Liver (tissue), 8 donors: ENCODE measurements at regions not wholly inside any gene's neighbourhood (a gene's known extent, or its start where the extent isn't known, plus 50 kb on each side); places are given as distances from the start of the nearest gene placed in this dataset.

Source experiments
- DNase-seq: peaks from one replicate; pipeline ENCODE4 v3.0.0-alpha.2; 2017; ENCODE audit warnings: low spot score
- H3K27ac ChIP-seq, 2 donors: one replicate each; pipeline ENCODE4 v1.7.0; 2013; ENCODE audit warnings: inconsistent platforms in 2 of 2, low read length in 2 of 2, control low read depth in 1 of 2, low read depth in 1 of 2, mild to moderate bottlenecking in 1 of 2
- H3K27me3 ChIP-seq, 4 donors: one replicate each; pipeline versions ENCODE4 v1.6.1 to v1.7.0; 2013; ENCODE audit warnings: low read length in 3 of 4, inconsistent platforms in 1 of 4, mild to moderate bottlenecking in 1 of 4, moderate library complexity in 1 of 4; ENCODE audit not compliant: control insufficient read depth in 4 of 4, insufficient read depth in 4 of 4
- H3K36me3 ChIP-seq, 4 donors: one replicate each; pipeline versions ENCODE4 v1.6.1 to v1.7.0; 2013; ENCODE audit warnings: low read length in 3 of 4, mild to moderate bottlenecking in 3 of 4, low read depth in 1 of 4, moderate library complexity in 1 of 4; ENCODE audit not compliant: control insufficient read depth in 4 of 4, insufficient read depth in 3 of 4
- H3K4me1 ChIP-seq, 4 donors: one replicate each; pipeline versions ENCODE4 v1.6.1 to v1.7.0; 2013; ENCODE audit warnings: low read length in 3 of 4, mild to moderate bottlenecking in 3 of 4, moderate library complexity in 1 of 4; ENCODE audit not compliant: control insufficient read depth in 4 of 4, insufficient read depth in 4 of 4
- H3K4me3 ChIP-seq, 3 donors: one replicate each; pipeline versions ENCODE4 v1.6.1 to v1.7.0; 2013; ENCODE audit warnings: low read length in 3 of 3, control low read depth in 1 of 3, low read depth in 1 of 3, mild to moderate bottlenecking in 1 of 3
- H3K9ac ChIP-seq, 2 donors: one replicate each; pipeline ENCODE4 v1.7.0; 2013; ENCODE audit warnings: low read length in 2 of 2, mild to moderate bottlenecking in 2 of 2, moderate library complexity in 2 of 2, control low read depth in 1 of 2, low read depth in 1 of 2
- H3K9me3 ChIP-seq, 4 donors: one replicate each; pipeline versions ENCODE4 v1.6.1 to v1.7.0; 2013; ENCODE audit warnings: low read length in 3 of 4; ENCODE audit not compliant: control insufficient read depth in 4 of 4
- ATF3 ChIP-seq: IDR thresholded peaks from 2 replicates; pipeline ENCODE4 v1.6.1; 2016; ENCODE audit warnings: antibody characterized with exemption
- EGR1 ChIP-seq, 2 donors: IDR thresholded peaks; 2 replicates each; pipeline ENCODE4 v1.6.1; 2016 to 2018; ENCODE audit warnings: antibody characterized with exemption in 2 of 2, low read depth in 2 of 2
- FOXA1 ChIP-seq: IDR thresholded peaks from 2 replicates; pipeline ENCODE4 v1.6.1; 2016; ENCODE audit warnings: antibody characterized with exemption
- FOXA2 ChIP-seq: IDR thresholded peaks from 2 replicates; pipeline ENCODE4 v1.6.1; 2016; ENCODE audit warnings: antibody characterized with exemption
- GABPA ChIP-seq, 2 donors: IDR thresholded peaks in 1 of 2; conservative IDR thresholded peaks in 1 of 2; 2 replicates each; pipeline ENCODE4 v1.6.1; 2016; ENCODE audit warnings: antibody characterized with exemption in 2 of 2, mild to moderate bottlenecking in 1 of 2, moderate library complexity in 1 of 2
- HNF4A ChIP-seq, 2 donors: conservative IDR thresholded peaks; 2 replicates each; pipeline ENCODE4 v1.6.1; 2016; ENCODE audit warnings: antibody characterized with exemption in 2 of 2, mild to moderate bottlenecking in 2 of 2
- HNF4G ChIP-seq: IDR thresholded peaks from 2 replicates; pipeline ENCODE4 v1.6.1; 2016; ENCODE audit warnings: antibody characterized with exemption
- JUND ChIP-seq, 2 donors: IDR thresholded peaks; 2 replicates each; pipeline ENCODE4 v1.6.1; 2016; ENCODE audit warnings: antibody characterized with exemption in 2 of 2
- MAX ChIP-seq: IDR thresholded peaks from 2 replicates; pipeline ENCODE4 v1.6.1; 2016; ENCODE audit warnings: antibody characterized with exemption
- NR2F2 ChIP-seq: IDR thresholded peaks from 2 replicates; pipeline ENCODE4 v1.6.1; 2016; ENCODE audit warnings: antibody characterized with exemption
- RAD21 ChIP-seq, 2 donors: IDR thresholded peaks; 2 replicates each; pipeline ENCODE4 v1.6.1; 2016; ENCODE audit warnings: antibody characterized with exemption in 2 of 2, mild to moderate bottlenecking in 2 of 2
- REST ChIP-seq: IDR thresholded peaks from 2 replicates; pipeline ENCODE4 v1.6.1; 2016; ENCODE audit warnings: antibody characterized with exemption, mild to moderate bottlenecking
- RXRA ChIP-seq, 2 donors: IDR thresholded peaks; 2 replicates each; pipeline ENCODE4 v1.6.1; 2017 to 2018; ENCODE audit warnings: antibody characterized with exemption in 2 of 2, mild to moderate bottlenecking in 1 of 2
- SP1 ChIP-seq: IDR thresholded peaks from 2 replicates; pipeline ENCODE4 v1.6.1; 2018; ENCODE audit warnings: antibody characterized with exemption, mild to moderate bottlenecking
- TAF1 ChIP-seq: conservative IDR thresholded peaks from 2 replicates; pipeline ENCODE4 v1.6.1; 2016; ENCODE audit warnings: antibody characterized with exemption, mild to moderate bottlenecking
- YY1 ChIP-seq: IDR thresholded peaks from 2 replicates; pipeline ENCODE4 v1.6.1; 2016; ENCODE audit warnings: antibody characterized with exemption, mild to moderate bottlenecking
- ZBTB33 ChIP-seq: IDR thresholded peaks from 2 replicates; pipeline ENCODE4 v1.6.1; 2016; ENCODE audit warnings: antibody characterized with exemption
- WGBS: extraction: QIAGEN DNeasy Blood & Tissue Kit; methylation state at CpG from one replicate; pipeline ENCODE4 v1.1.7; 2013; 5-methylcytosine and 5-hydroxymethylcytosine counted together
- TF ChIP-seq, protein P1 (sequence below): fragments of 150-350 bp; IDR thresholded peaks from 2 replicates; pipeline ENCODE4 v1.5.1; 2017; ENCODE audit warnings: improper control_type of control experiment, low read depth, low read length; ENCODE audit not compliant: missing input control
- donor health status: healthy.
- donor health status: healthy.
- donor health status: healthy.
- donor health status: healthy.
- donor health status: healthy.

DNA sequence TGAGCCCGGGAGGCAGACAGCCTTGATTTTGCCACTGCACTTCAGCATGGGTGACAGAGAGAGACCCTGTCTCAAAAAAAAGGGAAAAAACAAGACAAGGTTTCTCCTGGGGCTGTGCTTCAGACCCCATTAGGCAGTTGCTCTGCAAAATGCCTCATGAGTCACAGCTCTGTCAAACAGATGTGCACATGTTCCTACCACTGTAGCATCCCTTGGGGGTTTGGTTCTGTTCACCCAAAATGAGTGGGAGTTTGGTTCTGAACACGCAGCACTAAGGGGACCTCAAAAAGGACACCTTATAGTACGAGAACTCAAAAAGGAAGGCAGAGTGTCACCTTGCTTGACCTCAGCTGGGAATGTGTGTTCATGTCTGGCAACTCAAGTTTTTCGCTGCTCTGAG is 134.9 kb downstream of the RPIA start:
- WGBS = 78% methylated on average over 4 of the region's 4 CpGs
- Histone ChIP-seq H3K36me3 (no peaks in the 10 kb centered on the region), H3K4me3 (no peak overlapping the region), H3K9ac (no peak overlapping the region), H3K27me3 (no peaks in the 10 kb centered on the region), H3K4me1 (no peaks in the 10 kb centered on the region), H3K9me3 (no peaks in the 10 kb centered on the region), H3K27ac (no peak overlapping the region)
- no peak for DNase-seq
- TF ChIP-seq, protein P1, sequence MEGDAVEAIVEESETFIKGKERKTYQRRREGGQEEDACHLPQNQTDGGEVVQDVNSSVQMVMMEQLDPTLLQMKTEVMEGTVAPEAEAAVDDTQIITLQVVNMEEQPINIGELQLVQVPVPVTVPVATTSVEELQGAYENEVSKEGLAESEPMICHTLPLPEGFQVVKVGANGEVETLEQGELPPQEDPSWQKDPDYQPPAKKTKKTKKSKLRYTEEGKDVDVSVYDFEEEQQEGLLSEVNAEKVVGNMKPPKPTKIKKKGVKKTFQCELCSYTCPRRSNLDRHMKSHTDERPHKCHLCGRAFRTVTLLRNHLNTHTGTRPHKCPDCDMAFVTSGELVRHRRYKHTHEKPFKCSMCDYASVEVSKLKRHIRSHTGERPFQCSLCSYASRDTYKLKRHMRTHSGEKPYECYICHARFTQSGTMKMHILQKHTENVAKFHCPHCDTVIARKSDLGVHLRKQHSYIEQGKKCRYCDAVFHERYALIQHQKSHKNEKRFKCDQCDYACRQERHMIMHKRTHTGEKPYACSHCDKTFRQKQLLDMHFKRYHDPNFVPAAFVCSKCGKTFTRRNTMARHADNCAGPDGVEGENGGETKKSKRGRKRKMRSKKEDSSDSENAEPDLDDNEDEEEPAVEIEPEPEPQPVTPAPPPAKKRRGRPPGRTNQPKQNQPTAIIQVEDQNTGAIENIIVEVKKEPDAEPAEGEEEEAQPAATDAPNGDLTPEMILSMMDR = no peak
- no peak for TF ChIP-seq RXRA (IDR thresholded peaks at IDR 0.05)
- no peak for TF ChIP-seq HNF4A (conservative IDR thresholded peaks at IDR 0.05)
- no peak for TF ChIP-seq GABPA (IDR thresholded peaks at IDR 0.05 in 1 of 2, conservative IDR thresholded peaks at IDR 0.05 in 1 of 2)
- TF ChIP-seq FOXA2 = no peak
- TF ChIP-seq TAF1 = no peak
- TF ChIP-seq FOXA1 = no peak
- TF ChIP-seq NR2F2 = no peak
- TF ChIP-seq REST = no peak
- TF ChIP-seq RAD21 (IDR thresholded peaks at IDR 0.05) = no peak
- TF ChIP-seq MAX = no peak
- no peak for TF ChIP-seq SP1
- TF ChIP-seq JUND (IDR thresholded peaks at IDR 0.05) = no peak

GRCh38 chr2:88827821-88828220 is 136.3 kb downstream of the RPIA start:
- Histone ChIP-seq H3K4me1 (no peaks in the 10 kb centered on the region), H3K27me3 (no peaks in the 10 kb centered on the region), H3K9ac (no peak overlapping the region), H3K36me3 (no peaks in the 10 kb centered on the region), H3K9me3 (no peaks in the 10 kb centered on the region), H3K27ac (no peak overlapping the region), H3K4me3 (no peak overlapping the region)
- DNase-seq = no peak
- 76% methylated on average over 6 of the region's 6 CpGs for WGBS
- TF ChIP-seq NR2F2 (no peak), ZBTB33 (no peak), FOXA2 (no peak), RXRA (IDR thresholded peaks at IDR 0.05) (no peak), JUND (IDR thresholded peaks at IDR 0.05) (no peak), MAX (no peak), HNF4A (conservative IDR thresholded peaks at IDR 0.05) (no peak), EGR1 (IDR thresholded peaks at IDR 0.05; ENCODE audit: low read depth in 2 of 2) (no peak), SP1 (no peak), RAD21 (IDR thresholded peaks at IDR 0.05) (no peak), HNF4G (no peak), REST (no peak), TAF1 (no peak), YY1 (no peak), ATF3 (no peak), FOXA1 (no peak)
- TF ChIP-seq, protein P1 = no peak
